ENCODE measurements at regions not wholly inside any gene's neighbourhood (a gene's known extent, or its start where the extent isn't known, plus 50 kb on each side); places are given as distances from the start of the nearest gene placed in this dataset.

- DNase-seq (no peak), ATAC-seq (no peak)
- no peak for TF ChIP-seq CTCF (IDR thresholded peaks at IDR 0.05)
- intact Hi-C loops (cut with DNase I, micrococcal nuclease) = no loop called here
- Histone ChIP-seq H3K36me3 (ENCODE audit: low read depth) (no peaks in the 10 kb centered on the region), H3K4me1 (ENCODE audit: low read depth) (no peaks in the 10 kb centered on the region), H3K4me3 (no peak overlapping the region), H3K9me3 (peaks cover 35% of the 10 kb centered on the region)
These were observed 910.6 kb upstream of the SLITRK5 start for GRCh38 chr13:86760620-86761019.

- no peak for ATAC-seq
- intact Hi-C loops (cut with DNase I, micrococcal nuclease) = no loop called here
- no peak for DNase-seq
- Histone ChIP-seq H3K4me1 (ENCODE audit: low read depth) (no peaks in the 10 kb centered on the region), H3K9me3 (peaks cover 32% of the 10 kb centered on the region), H3K36me3 (ENCODE audit: low read depth) (no peaks in the 10 kb centered on the region), H3K4me3 (no peak overlapping the region)
- TF ChIP-seq CTCF (IDR thresholded peaks at IDR 0.05) = no peak
These were observed 905.7 kb upstream of the SLITRK5 start for GRCh38 chr13:86765462-86765861.

- Histone ChIP-seq H3K4me3 (no peak overlapping the region), H3K4me1 (ENCODE audit: low read depth) (no peaks in the 10 kb centered on the region), H3K9me3 (peaks cover 21% of the 10 kb centered on the region), H3K36me3 (ENCODE audit: low read depth) (no peaks in the 10 kb centered on the region)
- no peak for TF ChIP-seq CTCF (IDR thresholded peaks at IDR 0.05)
- no peak for DNase-seq
- no peak for ATAC-seq
- intact Hi-C loops (cut with DNase I, micrococcal nuclease) = no loop called here
These were observed 882.6 kb upstream of the SLITRK5 start for GRCh38 chr13:86788616-86789015.

GRCh38 chr13:86792153-86792651 lies 879.0 kb upstream of the SLITRK5 start:
- Histone ChIP-seq H3K4me1 (ENCODE audit: low read depth) (no peaks in the 10 kb centered on the region), H3K9me3 (peaks cover 21% of the 10 kb centered on the region), H3K4me3 (no peak overlapping the region), H3K36me3 (ENCODE audit: low read depth) (no peaks in the 10 kb centered on the region)
- no peak for TF ChIP-seq CTCF (IDR thresholded peaks at IDR 0.05)
- ATAC-seq = no peak
- DNase-seq = no peak
- intact Hi-C loops (cut with DNase I, micrococcal nuclease) = no loop called here

- Histone ChIP-seq H3K4me1 (ENCODE audit: low read depth) (no peaks in the 10 kb centered on the region), H3K9me3 (peaks cover 29% of the 10 kb centered on the region), H3K4me3 (no peak overlapping the region), H3K36me3 (ENCODE audit: low read depth) (no peaks in the 10 kb centered on the region)
- DNase-seq (no peak), ATAC-seq (no peak)
- intact Hi-C loops (cut with DNase I, micrococcal nuclease) = no loop called here
- no peak for TF ChIP-seq CTCF (IDR thresholded peaks at IDR 0.05)
These were observed 875.3 kb upstream of the SLITRK5 start for GRCh38 chr13:86795858-86796257.

- Histone ChIP-seq H3K9me3 (no peaks in the 10 kb centered on the region), H3K4me1 (ENCODE audit: low read depth) (no peaks in the 10 kb centered on the region), H3K36me3 (ENCODE audit: low read depth) (no peaks in the 10 kb centered on the region), H3K4me3 (no peak overlapping the region)
- DNase-seq = no peak
- TF ChIP-seq CTCF (IDR thresholded peaks at IDR 0.05) = no peak
- intact Hi-C loops (cut with DNase I, micrococcal nuclease) = no loop called here
- ATAC-seq = no peak
These were observed 860.8 kb upstream of the SLITRK5 start for GRCh38 chr13:86810361-86810760.

All from mucosa of descending colon (tissue), 3 donors.